ENCODE measurements at regions not wholly inside any gene's neighbourhood (a gene's known extent, or its start where the extent isn't known, plus 50 kb on each side); places are given as distances from the start of the nearest gene placed in this dataset.

- Mint-ChIP-seq H3K4me3 (ENCODE audit: unreplicated experiment) (no peak overlapping the region), H3K27me3 (ENCODE audit: low read depth) (peaks cover 4% of the 10 kb centered on the region), H3K9me3 (ENCODE audit: low read depth) (peaks cover 26% of the 10 kb centered on the region), H3K36me3 (ENCODE audit: low read depth) (no peaks in the 10 kb centered on the region), H3K27ac (ENCODE audit: unreplicated experiment) (no peak overlapping the region), H3K4me1 (ENCODE audit: low read depth) (no peaks in the 10 kb centered on the region)
- no peak for DNase-seq (ENCODE audit: low spot score)
- no peak for TF ChIP-seq CTCF (IDR thresholded peaks at IDR 0.05)
Measured at GRCh38 chr11:70511345-70511744, 113.0 kb downstream of the CTTN start.

- DNase-seq (ENCODE audit: low spot score): no peak
- no peak for TF ChIP-seq CTCF (IDR thresholded peaks at IDR 0.05)
- no peak overlapping the region for H3K27ac Mint-ChIP-seq (ENCODE audit: unreplicated experiment)
- H3K36me3 Mint-ChIP-seq (ENCODE audit: low read depth): no peaks in the 10 kb centered on the region
- no peak overlapping the region for H3K4me3 Mint-ChIP-seq (ENCODE audit: unreplicated experiment)
- H3K4me1 Mint-ChIP-seq (ENCODE audit: low read depth): no peaks in the 10 kb centered on the region
- peaks cover 16% of the 10 kb centered on the region for H3K27me3 Mint-ChIP-seq (ENCODE audit: low read depth)
- peaks cover 30% of the 10 kb centered on the region for H3K9me3 Mint-ChIP-seq (ENCODE audit: low read depth)
Measured at GRCh38 chr11:70512716-70513115, 114.4 kb downstream of the CTTN start.

GRCh38 chr11:70517203-70517602, 118.9 kb downstream of the CTTN start:
- no peak for DNase-seq (ENCODE audit: low spot score)
- H3K4me3 Mint-ChIP-seq (ENCODE audit: unreplicated experiment): no peak overlapping the region
- no peaks in the 10 kb centered on the region for H3K4me1 Mint-ChIP-seq (ENCODE audit: low read depth)
- no peaks in the 10 kb centered on the region for H3K36me3 Mint-ChIP-seq (ENCODE audit: low read depth)
- peaks cover 22% of the 10 kb centered on the region for H3K9me3 Mint-ChIP-seq (ENCODE audit: low read depth)
- TF ChIP-seq CTCF (IDR thresholded peaks at IDR 0.05): no peak
- H3K27me3 Mint-ChIP-seq (ENCODE audit: low read depth): peaks cover 29% of the 10 kb centered on the region
- no peak overlapping the region for H3K27ac Mint-ChIP-seq (ENCODE audit: unreplicated experiment)

GRCh38 chr11:70517988-70518907, 119.9 kb downstream of the CTTN start:
- H3K9me3 Mint-ChIP-seq (ENCODE audit: low read depth): peaks cover 11% of the 10 kb centered on the region
- peak; percentile 77 for DNase-seq (ENCODE audit: low spot score)
- H3K27me3 Mint-ChIP-seq (ENCODE audit: low read depth): peaks cover 33% of the 10 kb centered on the region
- H3K4me1 Mint-ChIP-seq (ENCODE audit: low read depth): no peaks in the 10 kb centered on the region
- no peaks in the 10 kb centered on the region for H3K36me3 Mint-ChIP-seq (ENCODE audit: low read depth)
- no peak overlapping the region for H3K4me3 Mint-ChIP-seq (ENCODE audit: unreplicated experiment)
- no peak overlapping the region for H3K27ac Mint-ChIP-seq (ENCODE audit: unreplicated experiment)
- TF ChIP-seq CTCF (IDR thresholded peaks at IDR 0.05): no peak

GRCh38 chr11:70519117-70519516, 120.8 kb downstream of the CTTN start:
- Mint-ChIP-seq H3K4me1 (ENCODE audit: low read depth) (no peaks in the 10 kb centered on the region), H3K27ac (ENCODE audit: unreplicated experiment) (no peak overlapping the region), H3K36me3 (ENCODE audit: low read depth) (no peaks in the 10 kb centered on the region), H3K4me3 (ENCODE audit: unreplicated experiment) (no peak overlapping the region), H3K9me3 (ENCODE audit: low read depth) (peaks cover 6% of the 10 kb centered on the region), H3K27me3 (ENCODE audit: low read depth) (peaks cover 35% of the 10 kb centered on the region)
- peak; percentile 11 for DNase-seq (ENCODE audit: low spot score)
- TF ChIP-seq CTCF (IDR thresholded peaks at IDR 0.05): no peak

Data from chondrocyte (in vitro differentiated cells).